Mesenchymal stem cell (in vitro differentiated cells and primary cell): ENCODE measurements at regions not wholly inside any gene's neighbourhood (a gene's known extent, or its start where the extent isn't known, plus 50 kb on each side); places are given as distances from the start of the nearest gene placed in this dataset.

Source experiments
- DNase-seq: peaks from one replicate; pipeline ENCODE4 v3.0.0-alpha.2; 2013
- H2AFZ ChIP-seq: one replicate; pipeline ENCODE4 v1.6.1; 2013; ENCODE audit warnings: low read depth, mild to moderate bottlenecking, control low read depth, inconsistent platforms, low read length, moderate library complexity
- H2AK5ac ChIP-seq: 2 replicates; pipeline ENCODE4 v1.6.1; 2013; ENCODE audit warnings: low read length, moderate library complexity, mild to moderate bottlenecking, inconsistent platforms; ENCODE audit not compliant: severe bottlenecking
- H2BK120ac ChIP-seq: one replicate; pipeline ENCODE4 v1.6.1; 2013; ENCODE audit warnings: low read depth, mild to moderate bottlenecking, inconsistent platforms, low read length, moderate library complexity
- H2BK12ac ChIP-seq, 2 experiments: one replicate each; pipeline ENCODE4 v1.6.1; 2013; ENCODE audit warnings: inconsistent platforms in 2 of 2, low read length in 2 of 2, mild to moderate bottlenecking in 2 of 2, moderate library complexity in 2 of 2, control low read depth in 1 of 2
- H2BK15ac ChIP-seq: one replicate; pipeline ENCODE4 v1.6.1; 2013; ENCODE audit warnings: mild to moderate bottlenecking, low read depth, inconsistent platforms; ENCODE audit not compliant: poor library complexity, severe bottlenecking
- H2BK5ac ChIP-seq: 2 replicates; pipeline ENCODE4 v1.6.1; 2013; ENCODE audit warnings: low read depth, mild to moderate bottlenecking, low read length, control low read depth, inconsistent platforms; ENCODE audit not compliant: poor library complexity, severe bottlenecking
- H3K14ac ChIP-seq, 2 experiments: one replicate each; pipeline ENCODE4 v1.6.1; 2013; ENCODE audit warnings: inconsistent platforms in 2 of 2, low read length in 2 of 2, control low read depth in 1 of 2, mild to moderate bottlenecking in 1 of 2, moderate library complexity in 1 of 2
- H3K18ac ChIP-seq, 2 experiments: one replicate each; pipeline ENCODE4 v1.6.1; 2013; ENCODE audit warnings: inconsistent platforms in 2 of 2, low read length in 2 of 2, control low read depth in 1 of 2, low read depth in 1 of 2, mild to moderate bottlenecking in 1 of 2
- H3K23ac ChIP-seq, 2 experiments: one replicate each; pipeline ENCODE4 v1.6.1; 2013; ENCODE audit warnings: inconsistent platforms in 2 of 2, low read length in 2 of 2, mild to moderate bottlenecking in 2 of 2, moderate library complexity in 2 of 2, control low read depth in 1 of 2
- H3K27ac ChIP-seq: 2 replicates; pipeline ENCODE4 v1.5.1; 2013; ENCODE audit warnings: mild to moderate bottlenecking, moderate library complexity, low read length, control low read depth, inconsistent platforms; ENCODE audit not compliant: poor library complexity, severe bottlenecking
- H3K27me3 ChIP-seq, 2 experiments: 2 replicates each; pipeline versions ENCODE4 v1.6.1 to v1.7.0; 2013; ENCODE audit warnings: low read length in 2 of 2, mild to moderate bottlenecking in 2 of 2, moderate library complexity in 2 of 2, control low read depth in 1 of 2, inconsistent platforms in 1 of 2; ENCODE audit not compliant: control insufficient read depth in 1 of 2, insufficient read depth in 1 of 2
- H3K36me3 ChIP-seq, 2 experiments: 2 replicates each; pipeline versions ENCODE4 v1.6.1 to v1.7.0; 2013; ENCODE audit warnings: low read length in 2 of 2, control low read depth in 1 of 2, inconsistent platforms in 1 of 2, low read depth in 1 of 2, mild to moderate bottlenecking in 1 of 2; ENCODE audit not compliant: insufficient read depth in 2 of 2, control insufficient read depth in 1 of 2
- H3K4ac ChIP-seq, 2 experiments: one replicate each; pipeline ENCODE4 v1.6.1; 2013; ENCODE audit warnings: inconsistent platforms in 2 of 2, low read length in 2 of 2, mild to moderate bottlenecking in 2 of 2, moderate library complexity in 2 of 2, control low read depth in 1 of 2, low read depth in 1 of 2
- H3K4me1 ChIP-seq: 2 replicates; pipeline ENCODE4 v1.6.1; 2013; ENCODE audit warnings: low read depth, low read length, control low read depth; ENCODE audit not compliant: control insufficient read depth, insufficient read depth
- H3K4me2 ChIP-seq: 2 replicates; pipeline ENCODE4 v1.6.1; 2013; ENCODE audit warnings: low read length, mild to moderate bottlenecking, inconsistent platforms; ENCODE audit not compliant: poor library complexity, severe bottlenecking
- H3K4me3 ChIP-seq, 2 experiments: 2 replicates each; pipeline versions ENCODE4 v1.5.1 to v1.7.0; 2013; ENCODE audit warnings: low read length in 2 of 2, mild to moderate bottlenecking in 2 of 2, control low read depth in 1 of 2, low read depth in 1 of 2; ENCODE audit not compliant: insufficient read depth in 1 of 2
- H3K79me1 ChIP-seq: replicated peaks from 2 replicates; pipeline ENCODE4 v1.6.1; 2013; ENCODE audit warnings: mild to moderate bottlenecking, control low read depth, low read length, inconsistent platforms; ENCODE audit not compliant: poor library complexity, severe bottlenecking
- H3K9ac ChIP-seq: 2 replicates; pipeline ENCODE4 v1.7.0; 2013; ENCODE audit warnings: mild to moderate bottlenecking, low read length, moderate library complexity
- H3K9me3 ChIP-seq: 2 replicates; pipeline ENCODE4 v1.7.0; 2013; ENCODE audit warnings: mild to moderate bottlenecking, low read length; ENCODE audit not compliant: control insufficient read depth
- H4K8ac ChIP-seq: one replicate; pipeline ENCODE4 v1.6.1; 2013; ENCODE audit warnings: inconsistent platforms, mild to moderate bottlenecking, low read length, moderate library complexity
- H4K91ac ChIP-seq: one replicate; pipeline ENCODE4 v1.6.1; 2013; ENCODE audit warnings: mild to moderate bottlenecking, low read length, inconsistent platforms
- WGBS: methylation state at CpG from one replicate; pipeline ENCODE4 v1.1.7; 2013; ENCODE audit warnings: mixed read lengths; 5-methylcytosine and 5-hydroxymethylcytosine counted together

DNA sequence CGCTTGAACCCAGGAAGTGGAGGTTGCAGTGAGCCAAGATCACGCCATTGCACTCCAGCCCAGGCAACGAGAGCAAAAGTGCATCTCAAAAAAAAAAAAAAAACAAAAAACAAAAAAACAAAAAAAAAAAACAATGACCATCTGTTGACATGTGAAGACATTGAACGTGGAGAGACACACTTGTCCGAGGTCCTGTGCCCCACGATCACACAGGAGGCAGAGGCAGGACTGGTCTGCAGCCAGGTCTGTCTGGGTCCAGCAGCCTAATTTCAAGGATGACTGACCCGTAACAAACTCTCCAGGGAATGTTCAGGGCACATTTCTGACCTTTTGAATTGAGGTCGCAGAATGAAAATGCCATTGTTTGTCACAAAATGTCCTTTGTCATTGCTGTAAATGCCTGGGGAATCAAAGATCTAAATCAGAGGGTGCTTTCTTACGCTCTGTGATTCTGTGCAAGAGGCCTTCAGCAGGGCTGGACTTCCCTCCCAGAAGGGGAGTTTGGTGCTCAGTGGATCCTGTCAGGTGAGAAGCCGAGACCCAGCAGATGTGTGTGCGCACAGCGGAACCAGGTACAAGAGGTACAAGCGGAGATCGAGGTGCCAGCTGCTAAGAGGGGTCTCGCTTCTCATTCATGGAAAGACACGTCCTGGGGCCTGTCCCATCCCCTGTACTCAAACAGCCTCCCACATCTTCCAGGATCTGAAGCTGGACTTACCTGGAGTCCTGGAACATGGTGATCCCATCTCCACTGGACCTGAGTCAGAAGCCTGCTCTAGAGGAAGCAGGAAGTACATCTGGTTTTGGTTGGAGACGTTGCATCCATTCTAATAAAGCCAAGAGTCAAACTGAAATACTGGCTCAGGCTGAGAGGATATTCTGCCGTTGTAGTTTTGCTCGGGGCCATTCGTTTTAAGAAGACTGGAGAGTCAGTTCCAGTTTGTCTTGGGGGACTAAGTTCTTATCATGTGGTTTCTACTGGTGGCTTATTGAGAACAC is 95.8 kb downstream of the IRF8 start:
- H3K4me1 ChIP-seq: no peaks in the 10 kb centered on the region
- no peak overlapping the region for H2AK5ac ChIP-seq
- no peak overlapping the region for H2AFZ ChIP-seq
- no peak overlapping the region for H3K18ac ChIP-seq
- no peak overlapping the region for H2BK120ac ChIP-seq
- WGBS: 92% methylated on average over 19 of the region's 20 CpGs
- H3K4me2 ChIP-seq: no peak overlapping the region
- no peak overlapping the region for H3K4me3 ChIP-seq
- H3K9me3 ChIP-seq: no peaks in the 10 kb centered on the region
- no peak overlapping the region for H3K9ac ChIP-seq
- no peak overlapping the region for H3K4ac ChIP-seq
- H2BK5ac ChIP-seq: no peak overlapping the region
- no peak overlapping the region for H2BK15ac ChIP-seq
- no peak overlapping the region for H4K8ac ChIP-seq
- no peaks in the 10 kb centered on the region for H3K36me3 ChIP-seq
- H3K27ac ChIP-seq: no peak overlapping the region
- H3K14ac ChIP-seq: no peak overlapping the region
- H3K23ac ChIP-seq: no peak overlapping the region
- H3K79me1 ChIP-seq: no peaks in the 10 kb centered on the region
- peaks cover 10 to 89% of the 10 kb centered on the region in 2 experiments for H3K27me3 ChIP-seq
- DNase-seq: no peak
- H4K91ac ChIP-seq: no peak overlapping the region
- no peak overlapping the region for H2BK12ac ChIP-seq

DNA sequence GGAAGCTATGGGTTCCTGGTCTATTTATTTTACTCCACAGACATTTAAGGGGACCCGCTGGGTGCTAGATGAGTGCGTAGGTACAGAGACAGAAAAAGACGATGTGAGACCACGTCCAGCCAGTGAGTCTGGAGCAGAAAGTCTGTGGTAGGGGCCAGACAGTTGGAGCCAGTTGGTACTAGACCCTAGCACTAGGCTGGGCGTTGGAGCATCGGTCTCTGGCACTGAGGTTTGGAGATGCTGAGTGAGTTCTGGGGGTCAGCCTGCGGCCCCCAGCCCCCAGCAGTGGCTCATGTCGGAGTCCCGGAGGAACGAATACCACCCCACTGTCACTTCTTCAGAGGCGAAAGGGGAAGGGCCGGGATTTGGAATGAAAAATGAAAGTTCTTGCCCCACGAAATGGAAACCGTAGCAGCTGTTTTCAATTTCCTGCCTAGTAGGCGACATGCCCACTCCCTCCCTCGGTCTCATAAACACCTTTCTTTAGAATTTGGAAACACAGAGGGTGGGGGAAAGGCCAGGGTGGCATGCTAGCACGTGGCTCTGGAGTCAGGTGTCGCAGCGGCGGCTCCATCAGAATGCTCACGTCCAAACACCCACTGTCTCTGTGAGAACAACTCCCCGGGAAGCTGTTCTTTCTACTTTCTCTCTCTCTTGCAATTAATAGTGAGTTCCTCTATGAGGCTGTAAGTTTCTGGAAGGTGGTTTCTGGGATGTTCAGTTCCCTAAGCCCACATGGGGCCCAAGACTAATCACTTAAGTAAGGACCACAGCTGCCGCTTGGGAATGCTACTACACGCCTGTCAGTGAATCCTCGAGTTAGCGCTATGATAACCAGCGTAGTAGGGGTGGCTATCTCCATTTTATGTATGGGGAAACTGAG is 96.8 kb downstream of the IRF8 start:
- H2AFZ ChIP-seq: no peak overlapping the region
- WGBS: 90% methylated on average over 20 of the region's 27 CpGs
- no peak for DNase-seq
- H3K27ac ChIP-seq: no peak overlapping the region
- H3K18ac ChIP-seq: no peak overlapping the region
- no peak overlapping the region for H3K4me2 ChIP-seq
- H3K27me3 ChIP-seq: peaks cover 10 to 79% of the 10 kb centered on the region in 2 experiments
- no peaks in the 10 kb centered on the region for H3K4me1 ChIP-seq
- no peaks in the 10 kb centered on the region for H3K79me1 ChIP-seq
- H2AK5ac ChIP-seq: no peak overlapping the region
- no peak overlapping the region for H3K4ac ChIP-seq
- no peak overlapping the region for H2BK15ac ChIP-seq
- no peak overlapping the region for H3K9ac ChIP-seq
- no peak overlapping the region for H4K91ac ChIP-seq
- no peaks in the 10 kb centered on the region for H3K9me3 ChIP-seq
- no peaks in the 10 kb centered on the region for H3K36me3 ChIP-seq
- no peak overlapping the region for H3K4me3 ChIP-seq
- no peak overlapping the region for H2BK5ac ChIP-seq
- no peak overlapping the region for H2BK120ac ChIP-seq
- H2BK12ac ChIP-seq: no peak overlapping the region
- no peak overlapping the region for H4K8ac ChIP-seq
- H3K14ac ChIP-seq: no peak overlapping the region
- H3K23ac ChIP-seq: no peak overlapping the region

DNA sequence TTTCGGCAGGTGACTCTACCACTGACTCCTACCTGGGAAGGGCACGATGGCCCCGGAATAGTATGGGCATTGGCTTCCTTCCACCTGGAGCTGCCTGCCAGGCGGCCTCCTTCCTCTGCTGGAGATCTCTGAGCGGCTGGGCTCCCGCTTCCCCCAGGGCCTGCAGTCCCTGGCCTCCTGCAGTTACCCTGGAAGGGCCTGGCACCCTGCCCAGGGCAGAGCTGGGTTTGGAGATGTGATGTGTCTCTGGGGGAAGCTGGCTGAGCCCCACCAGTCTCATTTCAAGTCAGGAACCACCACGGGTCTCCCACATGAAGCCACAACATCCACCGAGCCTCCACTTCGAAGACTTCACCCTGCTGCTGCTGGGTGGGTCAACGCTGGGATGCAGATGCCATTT is 97.9 kb downstream of the IRF8 start:
- 86% methylated on average over 10 of the region's 10 CpGs for WGBS
- DNase-seq: no peak
- Histone ChIP-seq H4K8ac (no peak overlapping the region), H3K27ac (no peak overlapping the region), H3K9me3 (no peaks in the 10 kb centered on the region), H3K4ac (no peak overlapping the region), H3K4me1 (no peaks in the 10 kb centered on the region), H3K14ac (no peak overlapping the region), H3K18ac (no peak overlapping the region), H3K79me1 (no peaks in the 10 kb centered on the region), H2AK5ac (no peak overlapping the region), H2BK120ac (no peak overlapping the region), H3K4me2 (no peak overlapping the region), H2BK15ac (no peak overlapping the region), H2BK12ac (no peak overlapping the region), H2AFZ (no peak overlapping the region), H3K9ac (no peak overlapping the region), H3K23ac (no peak overlapping the region), H2BK5ac (no peak overlapping the region), H3K36me3 (no peaks in the 10 kb centered on the region), H3K4me3 (no peak overlapping the region), H4K91ac (no peak overlapping the region), H3K27me3 (peaks cover 8 to 77% of the 10 kb centered on the region in 2 experiments)
